Ovary (tissue), 3 donors: ENCODE measurements at regions not wholly inside any gene's neighbourhood (a gene's known extent, or its start where the extent isn't known, plus 50 kb on each side); places are given as distances from the start of the nearest gene placed in this dataset.

Source experiments
- CTCF ChIP-seq, 3 donors: fragments of 450-650 bp in 2 of 3; fragments of 200-600 bp in 1 of 3; IDR thresholded peaks; one replicate each; pipeline versions ENCODE4 v1.5.1 to v1.8.0; 2016 to 2022; ENCODE audit warnings: antibody characterized with exemption in 3 of 3, mild to moderate bottlenecking in 1 of 3
- EP300 ChIP-seq: sonication (generic); formaldehyde crosslinking; IDR thresholded peaks from one replicate; pipeline ENCODE4 v1.6.1; 2017; ENCODE audit warnings: antibody characterized with exemption
- POLR2A ChIP-seq: fragments of 450-650 bp; IDR thresholded peaks from one replicate; pipeline ENCODE4 v1.6.1; 2017; ENCODE audit warnings: antibody characterized with exemption, mild to moderate bottlenecking, moderate library complexity
- donor health status: DM: no; HTN: no; CAD: no.

- TF ChIP-seq POLR2A (no peak), CTCF (IDR thresholded peaks at IDR 0.05) (no peak), EP300 (no peak)
These were observed 83.5 kb upstream of the CDYL start for GRCh38 chr6:4692664-4693063.
